GM21526 (cell line): ENCODE measurements at regions not wholly inside any gene's neighbourhood (a gene's known extent, or its start where the extent isn't known, plus 50 kb on each side); places are given as distances from the start of the nearest gene placed in this dataset.

Source experiments
- ATAC-seq: cut with Tn5 transposase; IDR thresholded peaks from one replicate; pipeline ENCODE4 v1.9.1; 2021; ENCODE audit warnings: moderate library complexity; ENCODE audit not compliant: unreplicated experiment, low FRiP score

DNA sequence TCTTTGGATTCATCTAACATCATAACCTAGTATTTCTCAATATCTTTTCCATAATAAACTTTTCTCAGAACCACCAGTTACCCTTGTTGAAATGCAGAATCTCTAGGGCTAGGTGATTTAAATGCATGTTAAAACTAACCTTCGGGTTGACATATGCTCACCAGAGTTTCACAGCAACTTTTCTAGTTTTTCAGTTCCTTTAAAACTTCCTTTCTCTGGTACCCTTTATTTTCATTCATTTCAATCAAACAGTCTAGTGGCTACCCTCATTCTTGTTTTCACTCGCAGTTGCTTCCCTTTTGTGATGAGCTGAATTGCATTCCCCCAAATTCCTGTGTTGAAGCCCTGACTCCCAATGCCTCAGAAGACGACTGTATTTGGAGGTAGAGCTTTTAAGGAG lies 712.8 kb upstream of the CHRM3 start:
- no peak for ATAC-seq

DNA sequence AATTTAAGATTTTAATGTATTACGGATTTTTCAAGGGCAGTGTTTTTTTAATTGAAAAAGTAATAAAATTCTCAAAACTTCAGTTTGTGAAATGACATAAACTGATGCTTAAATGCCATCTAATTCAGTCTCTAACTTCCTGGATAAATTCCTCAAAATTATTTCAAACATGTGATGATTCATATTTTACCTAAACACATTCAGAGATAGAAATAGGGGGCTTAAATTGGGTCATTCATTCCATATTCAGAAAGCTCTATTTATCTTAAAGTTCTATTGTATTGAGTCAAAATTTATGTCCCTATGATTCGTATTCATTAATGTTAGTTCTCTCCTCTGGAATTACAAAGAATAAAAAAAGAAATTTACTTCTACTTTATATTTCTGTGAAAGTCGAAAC lies 713.6 kb upstream of the CHRM3 start:
- ATAC-seq: no peak

DNA sequence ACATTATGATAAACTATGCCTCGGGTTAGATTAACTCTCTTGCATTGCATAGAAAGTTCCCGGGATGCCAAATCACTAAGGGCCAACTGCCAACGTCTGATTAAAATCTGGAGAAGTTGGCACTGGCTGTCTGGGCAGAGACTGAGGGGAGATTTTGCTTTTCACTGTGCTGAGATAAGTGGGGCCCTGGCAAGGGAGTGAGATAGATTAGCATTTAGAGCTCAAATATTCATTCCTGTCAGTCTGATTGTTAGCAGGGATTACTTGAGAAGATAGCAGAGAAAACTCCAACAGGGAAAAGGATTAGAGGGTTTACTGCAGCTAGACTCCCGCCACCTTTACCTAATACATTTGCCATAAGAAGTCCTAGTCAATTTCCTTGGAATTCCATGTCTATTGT lies 714.1 kb upstream of the CHRM3 start:
- ATAC-seq: no peak

DNA sequence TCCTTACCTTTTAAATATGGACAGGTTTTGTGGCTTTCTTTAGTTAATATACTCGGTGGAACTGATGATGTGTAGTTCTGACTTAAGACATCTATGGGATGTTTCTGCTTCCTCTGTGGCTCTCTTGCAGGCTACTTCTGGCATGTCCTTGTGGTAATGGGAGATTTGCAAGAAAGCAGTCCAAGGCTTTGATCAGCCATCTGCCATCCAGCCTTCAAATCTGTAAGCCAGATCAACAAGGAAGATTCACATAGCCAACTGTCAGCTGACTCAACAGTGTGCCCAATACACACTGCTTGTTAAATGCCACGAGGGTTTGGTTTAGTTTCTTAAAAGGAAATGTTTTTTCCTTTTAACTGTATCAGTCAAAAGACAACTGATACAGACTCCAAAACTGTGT lies 722.2 kb upstream of the CHRM3 start:
- no peak for ATAC-seq

DNA sequence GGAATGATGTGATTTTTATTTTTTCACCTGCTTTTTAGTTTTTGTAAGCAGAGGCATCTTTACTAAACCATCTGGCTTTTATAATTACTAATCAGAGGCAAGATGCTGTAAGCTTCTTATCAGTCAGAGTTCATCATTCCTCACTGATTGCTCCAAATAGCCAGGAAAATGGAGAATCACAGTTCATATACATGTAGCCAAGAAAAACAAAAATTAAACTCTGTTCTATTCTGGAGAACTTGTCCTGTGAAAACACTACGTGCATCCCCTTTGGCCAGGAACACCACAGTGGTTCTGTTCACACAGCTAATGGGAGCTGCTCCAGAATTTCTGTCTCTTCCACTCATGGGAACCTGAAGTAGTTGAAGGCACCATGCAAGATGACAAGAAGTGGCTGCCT lies 725.5 kb upstream of the CHRM3 start:
- ATAC-seq: no peak

DNA sequence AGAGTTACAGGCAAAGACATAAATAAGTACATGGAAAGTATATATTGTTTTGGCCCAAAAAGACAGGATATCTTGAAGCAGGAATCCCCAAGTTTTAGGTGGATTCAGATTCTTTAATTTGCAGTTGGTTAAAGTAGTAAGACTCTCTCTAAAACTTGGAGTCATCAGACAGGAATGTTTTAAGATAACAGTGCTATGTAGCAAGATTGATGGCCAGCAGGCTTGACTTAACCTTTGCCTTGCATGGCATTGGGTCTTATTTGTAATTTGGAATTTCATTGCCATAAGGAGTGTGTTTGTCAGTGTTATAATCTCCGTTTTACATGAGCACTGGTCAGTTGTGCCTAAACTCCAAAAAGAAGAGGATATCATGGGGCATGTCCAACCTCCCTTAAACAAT lies 727.6 kb upstream of the CHRM3 start:
- no peak for ATAC-seq

DNA sequence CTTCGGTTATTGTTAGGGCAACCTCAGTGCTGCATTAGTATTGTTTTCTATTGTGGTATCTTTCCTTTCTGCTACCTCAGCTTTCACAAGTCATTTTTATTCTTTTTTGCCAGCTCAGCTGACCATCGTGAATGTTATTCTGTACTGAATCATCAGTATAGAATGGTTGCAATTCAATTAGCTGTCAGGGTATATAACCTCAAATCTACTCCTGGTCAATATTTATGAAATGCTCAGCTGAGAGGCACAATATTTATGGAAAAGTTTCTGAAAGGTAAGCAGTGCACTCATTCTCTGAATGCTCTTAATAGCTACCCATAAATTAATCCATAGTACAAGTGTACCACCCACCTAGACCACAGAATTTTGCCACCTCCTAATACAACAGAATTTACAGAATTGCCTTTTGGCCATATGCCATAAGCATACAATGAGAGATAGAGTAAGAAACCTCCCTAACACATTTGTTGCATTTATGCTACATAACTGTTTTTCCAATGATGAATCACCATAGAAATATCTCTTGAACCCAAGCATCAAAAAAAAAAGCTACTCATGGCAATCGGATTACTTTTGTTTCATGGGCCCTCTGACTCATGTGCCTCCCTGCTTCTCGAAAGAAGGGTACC lies 732.6 kb upstream of the CHRM3 start:
- no peak for ATAC-seq

DNA sequence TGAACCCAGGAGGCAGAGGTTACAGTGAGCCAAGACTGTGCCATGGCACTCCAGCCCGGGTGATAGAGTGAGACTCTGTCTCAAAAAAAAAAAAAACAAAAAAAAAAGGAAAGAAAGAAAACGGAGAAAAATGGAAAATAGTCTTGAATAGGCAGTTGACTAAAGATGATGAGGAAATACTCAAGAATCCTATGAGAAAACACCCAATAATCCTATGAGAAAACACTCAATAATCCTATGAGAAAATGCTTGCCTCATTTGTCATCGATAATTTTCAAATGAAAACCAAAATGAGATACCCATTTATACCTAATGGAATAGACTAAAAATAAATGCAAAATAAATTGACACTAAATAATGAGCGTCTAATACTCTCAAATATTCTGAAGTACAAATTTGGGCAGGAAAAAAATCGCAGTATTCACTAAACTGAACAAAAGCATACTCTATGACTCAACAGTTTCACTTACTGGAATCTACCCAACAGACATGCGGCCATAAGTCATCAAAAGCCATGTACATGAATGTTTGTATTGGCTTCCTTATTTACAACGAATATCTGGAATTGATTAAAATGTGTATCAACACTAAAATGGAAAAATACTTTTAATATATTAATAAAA lies 733.9 kb upstream of the CHRM3 start:
- ATAC-seq: no peak

DNA sequence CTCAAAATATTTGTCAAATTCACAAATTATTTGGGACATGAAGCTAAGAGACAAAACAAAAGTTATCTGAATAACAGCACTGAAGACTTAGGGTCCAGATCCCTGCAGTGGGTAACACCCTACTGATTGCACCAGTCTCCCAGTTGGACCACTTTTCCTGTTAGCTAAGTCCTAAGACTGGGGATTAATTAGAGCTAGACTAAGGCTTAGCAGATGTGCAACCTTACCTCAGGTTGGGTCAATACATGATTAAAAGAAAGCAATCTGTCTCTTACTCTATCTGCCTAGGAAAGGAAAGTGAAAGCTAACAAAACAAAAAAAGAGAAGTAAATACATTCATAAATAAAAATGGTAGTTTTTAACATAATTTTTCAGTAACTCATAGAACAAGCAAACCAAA lies 737.2 kb upstream of the CHRM3 start:
- ATAC-seq: no peak

DNA sequence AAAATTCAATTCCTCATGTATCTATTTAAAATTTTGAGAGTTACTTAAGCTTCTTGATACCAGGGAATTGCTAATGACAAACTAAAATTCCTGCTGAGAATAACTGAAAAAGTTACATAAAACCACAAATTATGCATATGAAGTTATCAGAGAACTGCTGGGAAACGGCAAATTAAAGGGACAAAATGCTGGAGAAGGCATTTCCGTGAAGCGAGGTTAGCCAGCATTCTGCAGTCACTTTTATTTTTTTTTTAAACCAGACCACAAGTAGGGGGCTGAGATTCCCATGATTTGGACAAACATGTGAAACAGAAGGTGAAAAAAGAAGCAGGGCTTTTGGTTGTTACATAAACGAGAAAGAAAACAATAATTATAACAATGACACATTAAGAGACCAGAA lies 737.6 kb upstream of the CHRM3 start:
- ATAC-seq: no peak

DNA sequence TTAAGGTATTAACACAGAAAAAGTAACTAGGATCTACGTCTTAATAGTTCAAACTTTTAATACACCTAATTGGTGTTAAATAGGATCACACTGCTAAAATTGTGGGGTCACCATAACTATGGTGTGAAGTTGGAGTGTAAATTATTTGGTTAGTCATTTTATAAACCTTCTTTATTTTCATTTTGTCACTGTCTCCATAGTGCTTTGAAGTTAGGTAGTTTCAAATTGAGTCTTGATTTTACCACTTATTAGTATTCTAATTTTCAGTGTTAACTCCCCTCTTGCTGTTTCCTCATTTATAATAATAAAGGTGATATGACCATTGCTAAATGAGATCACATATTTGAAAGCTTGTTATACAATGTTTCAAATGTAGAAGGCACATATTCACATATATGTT lies 738.1 kb upstream of the CHRM3 start:
- ATAC-seq: no peak

DNA sequence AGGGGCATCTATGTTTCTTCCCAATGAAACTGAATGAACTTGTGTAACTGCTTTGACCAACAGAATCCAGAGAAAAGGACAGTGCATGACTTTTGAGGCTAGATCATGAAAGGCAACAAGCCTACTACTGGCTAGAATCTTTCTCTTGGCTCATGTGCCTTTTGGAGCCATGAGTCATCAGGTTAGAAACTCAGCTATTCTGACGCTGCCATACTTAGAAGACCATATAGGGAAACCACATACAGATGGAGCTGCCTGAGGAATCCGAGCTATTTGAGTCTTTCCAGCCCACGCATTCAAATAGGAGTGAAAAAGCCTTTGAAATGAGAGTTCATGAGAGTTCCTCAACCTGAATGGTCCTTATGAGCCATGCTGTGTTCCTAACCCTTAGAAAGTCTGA lies 738.5 kb upstream of the CHRM3 start:
- no peak for ATAC-seq

DNA sequence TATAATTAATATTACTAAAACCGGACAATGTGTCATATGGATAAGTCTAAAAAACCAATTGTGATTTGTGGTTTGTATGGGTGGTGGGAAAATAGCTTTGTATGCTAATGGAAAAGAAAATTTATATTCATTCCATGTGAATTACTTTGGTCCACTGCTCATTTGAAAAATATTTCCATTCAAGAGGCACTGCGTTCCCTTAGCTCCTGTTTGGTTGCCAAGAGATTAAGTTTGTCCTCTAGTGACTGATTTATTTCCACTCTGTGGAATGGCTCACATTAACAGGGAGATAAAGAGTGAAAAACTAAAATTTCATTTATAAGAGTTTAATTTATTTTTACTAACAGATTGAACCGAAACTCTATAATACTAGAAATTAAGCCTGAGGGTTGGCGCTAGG lies 744.1 kb upstream of the CHRM3 start:
- no peak for ATAC-seq

DNA sequence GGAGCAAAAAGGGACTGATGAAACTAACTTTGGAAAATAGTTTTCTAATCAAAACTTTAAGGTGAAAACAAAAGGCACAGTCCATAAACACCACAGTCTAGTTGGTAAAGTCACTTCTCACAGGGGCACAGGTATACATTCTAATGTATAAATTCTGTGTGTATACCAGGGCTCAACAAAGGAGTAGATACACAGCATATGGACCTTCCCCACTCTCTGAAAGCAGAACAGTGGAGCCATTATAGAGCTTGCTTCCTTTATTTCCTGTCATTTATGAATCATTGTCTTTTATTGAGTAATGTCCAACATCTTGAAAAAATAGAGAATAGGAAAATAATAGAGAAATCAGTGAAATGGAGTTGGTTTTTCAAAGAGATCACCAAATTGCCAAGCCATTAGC lies 746.5 kb upstream of the CHRM3 start:
- no peak for ATAC-seq

DNA sequence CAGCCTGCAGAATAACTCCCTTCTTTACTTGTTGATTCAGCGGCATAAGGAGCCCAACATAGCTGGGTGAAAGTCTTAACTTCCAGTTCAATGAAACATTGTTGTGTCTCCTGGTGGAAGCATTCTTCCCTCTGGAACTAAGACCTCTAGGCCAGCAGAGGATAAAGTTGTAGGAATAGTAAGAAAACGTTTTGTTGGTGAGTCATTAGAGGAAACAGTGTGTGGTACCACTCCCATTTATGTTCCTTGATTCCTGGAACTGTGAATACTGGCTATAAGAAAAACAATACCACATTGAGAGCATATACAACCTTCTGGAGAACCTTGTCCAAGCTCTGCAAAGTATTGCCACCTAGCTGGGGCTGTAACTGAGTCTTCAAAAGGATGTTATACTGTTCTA lies 737.4 kb upstream of the ZP4 start:
- ATAC-seq: no peak

DNA sequence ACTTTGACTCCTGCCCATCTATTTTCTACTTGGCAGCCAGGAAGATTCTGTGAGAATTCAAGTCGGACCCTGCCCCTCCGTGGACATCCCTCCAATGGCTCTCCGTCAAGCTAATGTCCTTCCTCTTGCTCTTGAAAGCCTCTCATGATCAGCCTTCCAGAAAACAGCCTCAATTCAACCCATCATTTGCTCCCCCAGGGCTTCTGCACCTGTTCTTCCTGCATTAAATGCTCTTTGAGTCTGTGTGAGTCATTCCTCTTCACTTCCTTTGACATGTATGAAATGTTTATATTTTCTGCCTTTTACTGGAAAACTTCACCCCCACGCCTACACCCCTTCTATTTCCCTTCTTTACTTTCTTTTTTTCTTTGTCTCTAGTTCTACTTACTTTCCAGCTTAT lies 734.1 kb upstream of the ZP4 start:
- no peak for ATAC-seq

DNA sequence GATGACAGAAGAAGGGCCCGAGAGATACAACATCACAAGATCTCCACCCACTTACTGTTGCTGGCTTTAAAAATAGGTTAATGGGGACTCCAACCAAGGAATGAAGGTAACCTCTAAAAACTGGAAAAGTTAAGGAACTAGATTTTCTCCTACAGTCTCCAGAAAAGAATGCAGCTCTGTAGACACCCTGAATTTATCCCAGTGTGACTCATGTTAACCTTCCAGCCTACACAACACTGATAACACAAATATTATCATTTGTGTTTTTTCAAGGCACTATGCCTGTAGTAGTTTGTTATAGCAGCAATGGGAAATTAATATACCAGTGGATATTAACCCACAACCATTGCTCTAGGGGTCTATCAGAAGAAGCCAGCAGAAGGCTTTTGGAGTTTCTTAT lies 730.7 kb upstream of the ZP4 start:
- no peak for ATAC-seq

DNA sequence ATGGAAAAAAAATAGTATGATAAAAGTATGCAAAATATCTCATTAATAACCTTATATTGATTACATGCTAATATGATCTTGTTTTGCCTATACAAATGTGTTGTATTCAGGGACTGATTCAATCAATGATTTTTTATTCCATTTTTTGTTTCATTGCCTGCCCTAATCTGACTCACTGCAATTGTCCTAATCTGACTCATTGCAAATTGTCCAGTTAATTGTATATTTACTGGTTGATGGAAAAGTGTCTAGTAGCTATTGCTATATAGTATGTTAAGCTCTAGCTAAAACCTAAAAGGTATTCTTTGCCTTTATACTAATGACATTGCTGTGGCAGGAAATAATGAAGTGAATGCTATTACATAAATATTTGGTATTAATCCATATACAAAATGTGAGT lies 728.9 kb upstream of the ZP4 start:
- ATAC-seq: no peak

DNA sequence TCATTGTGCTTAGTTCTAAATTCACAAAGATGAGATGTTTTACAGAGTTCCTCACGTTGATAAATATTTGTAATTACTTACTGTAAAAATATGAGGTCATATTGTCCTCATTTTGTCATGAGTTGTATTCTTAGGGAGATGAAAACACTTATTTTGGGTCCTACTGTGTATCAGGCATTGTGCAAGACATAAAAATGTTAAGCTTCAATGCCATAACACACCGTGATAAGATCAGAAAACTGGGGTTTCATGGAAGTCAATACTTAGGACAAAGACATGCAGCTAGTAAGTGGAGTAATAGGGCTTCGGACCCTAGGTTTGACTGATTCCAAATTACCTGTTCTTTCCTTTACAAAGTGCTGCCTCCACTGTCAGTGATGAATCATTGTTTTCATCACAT lies 720.7 kb upstream of the ZP4 start:
- no peak for ATAC-seq

DNA sequence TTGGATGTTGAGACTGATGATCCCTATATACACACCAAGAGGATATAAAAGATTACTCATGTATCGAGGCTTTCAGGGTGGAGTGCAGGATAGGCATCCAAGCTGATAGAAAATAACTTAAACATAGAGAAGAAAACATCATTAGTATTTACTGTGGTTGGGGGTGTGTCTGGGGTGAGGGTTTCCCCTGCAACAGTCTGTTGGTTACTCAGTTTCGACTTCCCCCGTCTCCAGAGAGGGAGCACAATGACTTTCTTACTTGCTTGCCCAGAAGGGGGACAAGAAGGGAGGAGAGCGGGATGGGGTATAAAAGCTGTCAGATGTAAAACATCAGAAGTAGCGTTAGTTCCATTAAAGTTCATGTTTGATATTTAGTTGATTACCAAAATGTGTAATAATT lies 717.4 kb upstream of the ZP4 start:
- ATAC-seq: no peak

DNA sequence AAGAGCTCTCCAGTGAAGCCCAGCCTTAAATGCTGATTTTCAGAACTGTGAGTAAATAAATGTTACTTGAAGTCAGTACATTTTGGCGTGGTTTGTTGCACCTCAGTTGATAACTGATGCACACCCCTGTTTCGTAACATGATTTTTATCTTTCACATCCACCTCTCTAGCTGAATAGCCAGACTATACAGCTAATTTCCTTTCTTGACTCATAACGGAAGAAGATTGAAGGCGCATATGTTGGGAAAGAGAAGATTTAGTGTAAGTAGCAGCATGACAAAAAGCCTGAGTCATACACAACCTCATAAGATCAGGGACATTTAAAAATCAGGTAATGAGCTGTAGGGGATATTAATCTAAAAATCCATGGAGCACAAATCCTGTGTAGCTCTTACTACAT lies 716.2 kb upstream of the ZP4 start:
- no peak for ATAC-seq

DNA sequence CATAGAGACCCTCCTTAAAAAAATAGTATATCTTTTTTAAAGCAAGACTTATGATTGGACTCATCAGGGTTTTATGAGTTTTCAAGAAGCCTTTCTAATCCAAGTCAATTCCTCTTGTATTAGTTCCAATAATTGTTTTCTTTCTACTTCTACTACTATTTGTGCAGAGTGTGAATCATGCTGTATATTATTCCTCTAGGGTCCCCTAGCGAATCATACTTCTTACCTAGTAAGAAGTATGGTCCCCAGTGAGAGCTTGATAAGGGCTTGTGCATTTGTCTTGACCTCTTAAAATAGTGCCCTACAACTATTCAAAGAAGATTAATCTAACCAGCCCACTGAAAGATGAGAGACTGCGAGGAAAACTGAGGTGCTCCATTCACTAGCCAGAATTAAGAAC lies 715.7 kb upstream of the ZP4 start:
- ATAC-seq: no peak

DNA sequence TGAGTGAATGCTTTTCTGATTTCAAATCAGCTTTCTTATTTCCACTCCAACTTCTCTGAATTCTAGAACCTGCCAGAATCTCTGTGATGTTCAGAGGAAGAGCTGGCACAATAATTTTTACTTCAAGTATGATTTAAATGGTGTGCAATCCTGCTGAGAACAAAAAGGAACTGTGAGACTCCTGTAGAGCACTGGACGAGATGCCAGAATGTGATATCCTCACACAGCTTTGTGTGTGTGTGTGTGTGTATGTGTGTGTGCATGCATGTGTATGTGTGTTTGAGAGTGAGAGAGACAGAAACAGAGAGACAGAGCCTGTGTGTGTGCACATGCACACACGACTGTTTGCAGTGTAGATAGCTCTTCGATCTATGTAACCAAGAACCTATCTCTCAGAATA lies 713.6 kb upstream of the ZP4 start:
- no peak for ATAC-seq
